Stimulated activated CD4-positive, alpha-beta T cell treated with anti-CD3 and anti-CD28 coated beads, TNF-alpha, amount 100 ng/mL, for 48 hours (primary cell): ENCODE measurements at regions not wholly inside any gene's neighbourhood (a gene's known extent, or its start where the extent isn't known, plus 50 kb on each side); places are given as distances from the start of the nearest gene placed in this dataset.

Experiments
- DNase-seq, 3 donors: peaks; one replicate each; pipeline ENCODE4 v3.0.0-alpha.2; 2020; ENCODE audit warnings: low read depth in 3 of 3

DNA sequence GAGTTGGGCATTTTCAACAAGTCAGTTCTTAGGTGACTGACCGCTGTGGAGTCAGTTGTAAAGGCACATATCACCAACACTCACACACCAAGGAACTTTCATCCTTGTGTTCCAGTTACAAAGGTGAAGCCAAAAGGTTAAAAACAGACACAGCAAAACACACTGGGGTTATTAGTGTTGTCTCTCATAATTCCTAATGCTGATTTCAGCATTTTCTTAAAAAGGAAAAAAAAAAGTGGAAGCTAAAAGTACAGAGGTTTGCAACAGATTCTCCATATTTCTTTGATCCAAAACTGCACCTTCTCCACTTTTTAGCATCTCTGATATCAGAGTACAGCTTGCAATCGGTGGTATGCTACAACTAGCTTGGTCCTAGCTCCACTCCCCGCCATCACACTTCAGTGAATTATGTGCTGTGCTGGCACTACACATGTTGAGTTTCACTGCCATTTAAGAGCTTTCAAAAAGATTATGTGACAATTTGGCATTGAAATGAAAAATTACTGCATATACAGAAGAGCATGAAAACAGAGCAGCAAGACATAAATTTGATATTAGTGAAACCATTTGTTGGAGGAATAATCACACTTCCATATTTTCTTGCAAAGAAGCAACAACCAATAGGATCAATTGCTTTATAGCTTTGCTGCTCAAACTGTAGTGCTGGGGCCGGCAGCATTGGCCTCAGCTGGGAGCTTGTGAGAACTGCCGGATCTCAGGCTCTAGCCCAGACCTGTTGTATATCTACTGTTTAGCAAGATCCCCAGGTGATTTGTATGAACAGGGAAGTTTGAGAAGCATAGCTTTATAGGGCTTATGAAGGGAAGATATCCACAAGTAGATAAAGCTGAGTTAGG lies 62.3 kb upstream of the DAPL1 start:
- no peak for DNase-seq

DNA sequence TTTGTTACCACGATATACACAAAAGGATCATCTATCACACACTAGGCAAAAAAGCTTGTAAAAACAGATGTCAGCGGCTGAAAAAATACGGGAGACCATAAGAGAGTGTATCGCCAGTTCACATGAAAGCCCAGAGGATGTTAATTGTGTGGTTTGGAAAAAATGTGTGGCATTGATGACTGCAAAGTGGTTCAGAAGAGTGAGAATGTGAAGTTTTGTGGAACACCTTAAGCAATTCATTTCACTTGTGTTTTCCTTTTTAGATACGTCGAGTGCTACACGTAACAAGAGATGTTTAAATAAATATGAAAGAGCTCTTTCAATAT lies 61.7 kb upstream of the DAPL1 start:
- DNase-seq: no peak

DNA sequence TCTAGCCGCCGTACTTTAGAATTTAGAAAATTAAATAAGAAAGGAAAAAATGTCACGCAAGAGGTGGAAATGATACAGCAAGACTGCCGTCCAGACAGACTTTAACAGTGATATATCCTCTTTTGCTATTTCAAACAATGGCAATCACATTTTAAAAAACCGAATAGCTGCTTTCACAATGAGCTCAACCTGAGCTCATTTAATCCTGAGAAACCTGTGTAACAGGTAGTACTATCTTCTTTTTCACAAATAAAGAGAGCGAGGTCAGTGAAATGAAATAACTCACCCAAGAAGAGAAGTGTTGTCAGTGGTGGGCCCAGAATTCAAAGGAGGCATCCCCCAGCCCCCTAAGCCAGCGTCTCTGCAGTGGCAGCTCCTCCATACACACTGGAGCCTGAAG lies 60.7 kb upstream of the DAPL1 start:
- no peak for DNase-seq

DNA sequence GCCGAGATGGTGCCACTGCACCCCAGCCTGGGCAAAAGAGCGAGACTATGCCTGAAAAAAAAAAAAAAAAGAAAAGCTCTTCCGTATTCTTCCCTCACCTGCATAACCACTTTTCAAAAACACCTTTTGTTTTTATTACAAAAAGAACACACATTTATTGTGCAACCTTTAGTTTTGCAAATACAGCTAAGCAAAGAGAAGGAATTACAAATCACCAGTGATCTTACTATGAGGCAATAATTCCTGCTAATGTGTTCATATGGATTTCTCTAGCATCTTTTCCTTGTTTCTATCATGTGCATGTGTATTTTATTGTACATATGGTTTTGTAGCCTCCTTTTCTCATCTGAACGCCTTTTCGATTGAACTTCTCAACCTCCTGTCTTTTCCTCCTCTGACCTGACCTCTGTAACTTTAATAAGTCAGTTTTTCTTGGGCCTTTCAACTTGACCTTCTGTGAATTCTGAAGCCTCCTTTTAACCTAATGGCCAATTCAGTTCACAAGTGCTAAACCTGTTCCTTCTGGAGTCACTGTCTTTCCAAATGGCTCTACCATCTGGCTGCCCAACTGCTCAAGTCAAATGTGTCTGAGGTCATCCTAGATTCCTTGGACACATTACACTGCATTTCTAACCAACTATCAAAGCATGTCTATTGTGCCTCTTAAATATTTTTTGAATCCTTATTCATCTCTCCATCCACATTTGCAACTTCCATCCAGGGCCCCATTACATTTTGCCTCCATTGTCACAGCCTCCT lies 59.1 kb upstream of the DAPL1 start:
- no peak for DNase-seq

DNA sequence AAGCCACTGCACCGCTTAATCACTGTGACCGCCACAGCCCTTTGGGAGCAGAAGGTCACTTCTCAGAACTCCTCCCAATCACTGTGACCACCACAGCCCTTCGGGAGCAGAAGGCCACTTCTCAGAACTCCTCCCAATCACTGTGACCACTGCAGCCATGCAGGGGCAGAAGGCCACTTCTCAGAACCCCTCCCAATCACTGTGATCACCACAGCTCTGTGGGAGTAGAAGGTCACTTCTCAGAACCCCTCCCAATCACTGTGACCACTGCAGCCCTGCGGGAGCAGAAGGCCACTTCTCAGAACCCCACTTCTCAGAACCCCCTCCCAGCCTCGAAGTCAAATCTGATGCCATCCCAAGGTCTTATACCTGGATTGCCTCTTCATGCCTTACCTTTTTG lies 56.8 kb upstream of the DAPL1 start:
- DNase-seq: no peak

DNA sequence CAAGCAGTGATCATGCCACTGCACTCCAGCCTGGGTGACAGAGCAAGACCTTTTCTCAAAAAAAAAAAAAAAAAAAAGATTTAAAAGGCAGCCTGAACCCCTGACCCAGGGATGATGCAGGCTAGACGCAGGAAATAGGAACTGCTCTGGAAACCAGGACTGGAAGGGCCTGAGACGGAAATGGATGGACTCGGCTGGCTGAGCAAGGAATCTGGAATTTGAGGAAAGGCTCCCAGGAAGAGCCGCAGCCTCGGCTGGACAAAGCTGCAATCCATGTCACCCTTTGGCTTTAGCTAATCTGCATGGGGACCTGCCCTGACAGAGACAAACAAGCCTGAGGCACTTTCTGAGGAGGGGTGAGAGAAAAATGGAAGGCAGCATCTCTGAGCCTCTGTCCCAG lies 55.0 kb upstream of the DAPL1 start:
- no peak for DNase-seq

DNA sequence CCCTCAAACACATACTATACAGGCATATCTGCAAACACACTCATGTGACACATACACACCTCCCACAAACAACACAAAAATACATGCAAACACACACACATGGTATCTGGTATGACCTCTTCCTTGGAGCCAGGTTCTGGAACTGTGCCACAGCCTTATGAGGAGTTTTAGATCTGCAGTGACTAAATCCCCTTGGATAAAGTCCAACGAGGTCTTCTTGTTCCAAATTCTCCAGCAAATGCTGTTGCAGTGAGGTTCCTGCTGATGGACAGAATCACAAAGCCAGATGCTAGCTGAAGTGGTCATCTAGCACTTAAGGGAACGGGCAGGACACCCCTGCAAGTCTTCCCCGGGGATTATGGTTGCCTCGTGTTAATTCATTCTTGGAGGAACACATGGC lies 54.5 kb upstream of the DAPL1 start:
- DNase-seq: no peak

DNA sequence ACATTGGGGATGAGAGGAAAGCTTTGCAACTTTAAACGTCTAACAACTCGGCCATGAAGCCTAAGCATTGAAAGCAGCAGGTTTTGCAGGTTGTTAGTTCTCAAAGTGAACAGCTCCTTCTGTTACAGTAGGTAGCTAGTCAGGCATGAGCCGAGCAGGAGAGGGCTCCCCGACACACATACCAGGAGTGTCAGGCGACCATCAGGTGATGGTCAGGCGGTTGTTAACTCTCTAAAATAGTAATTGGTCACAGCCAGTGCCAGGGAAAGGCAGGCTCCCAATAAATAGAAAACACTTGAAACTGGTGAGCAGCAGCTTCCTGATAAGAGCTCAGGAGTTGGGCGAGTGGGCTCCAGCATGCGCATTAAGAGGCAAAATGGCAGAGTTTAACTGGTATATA lies 53.5 kb upstream of the DAPL1 start:
- no peak for DNase-seq

DNA sequence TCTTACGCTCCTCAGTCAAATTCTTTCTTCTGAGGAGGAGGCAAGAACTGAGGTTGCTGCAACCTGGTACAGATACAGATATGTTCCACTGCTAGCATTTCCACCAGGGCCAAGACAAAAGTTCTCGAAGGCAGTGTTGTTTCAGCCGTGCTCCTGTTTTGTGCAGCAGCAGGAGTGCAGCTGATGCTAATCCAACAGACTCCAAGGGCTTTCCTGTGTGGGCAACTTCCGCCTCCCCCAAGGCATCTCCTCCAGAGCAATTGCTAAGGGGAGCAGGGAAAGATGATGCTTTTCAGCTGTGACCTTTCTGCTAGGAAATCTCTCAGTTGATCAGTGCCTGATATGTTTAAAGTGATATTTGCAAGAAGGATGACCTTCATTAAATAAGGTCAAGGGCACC lies 52.6 kb upstream of the DAPL1 start:
- no peak for DNase-seq

DNA sequence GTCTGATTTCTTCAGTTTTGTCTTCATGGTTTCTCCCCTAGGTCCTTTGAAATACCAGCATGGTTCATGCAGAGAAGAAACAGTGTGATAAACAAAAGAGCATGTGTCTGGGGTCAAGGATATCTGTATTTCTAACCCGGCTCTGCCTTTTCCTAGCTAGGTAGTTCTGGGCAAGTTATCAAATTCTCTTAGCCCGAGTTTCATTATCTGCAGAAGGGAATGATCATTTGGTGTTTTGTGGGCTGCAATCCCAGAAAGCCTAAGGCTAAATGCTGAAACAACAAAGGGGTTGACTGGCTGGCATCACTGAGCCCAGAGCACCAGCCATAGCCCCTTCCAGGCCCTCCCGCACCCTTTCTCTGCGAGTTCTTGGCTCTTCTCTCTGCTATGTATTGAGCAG lies 51.7 kb upstream of the DAPL1 start:
- DNase-seq: no peak

DNA sequence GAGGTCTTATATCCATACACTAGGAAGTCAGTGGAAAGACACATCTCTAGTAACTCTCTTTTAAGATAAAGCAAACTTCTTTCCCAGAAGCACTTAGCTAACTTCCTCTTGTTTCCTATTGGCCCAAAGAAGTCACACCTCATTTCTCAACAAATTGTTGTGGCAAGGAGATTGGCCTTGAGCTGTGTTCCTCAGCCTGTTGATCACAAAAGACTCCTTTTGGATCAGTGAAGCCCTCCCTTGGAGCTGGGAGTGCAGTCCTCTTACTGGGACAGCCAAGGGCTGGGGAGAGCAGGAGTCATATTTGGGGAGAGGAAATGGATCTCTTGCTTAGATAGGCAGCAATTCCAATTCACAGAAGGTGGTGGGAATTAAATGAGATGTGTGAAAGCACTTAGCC lies 51.2 kb upstream of the DAPL1 start:
- DNase-seq: no peak

DNA sequence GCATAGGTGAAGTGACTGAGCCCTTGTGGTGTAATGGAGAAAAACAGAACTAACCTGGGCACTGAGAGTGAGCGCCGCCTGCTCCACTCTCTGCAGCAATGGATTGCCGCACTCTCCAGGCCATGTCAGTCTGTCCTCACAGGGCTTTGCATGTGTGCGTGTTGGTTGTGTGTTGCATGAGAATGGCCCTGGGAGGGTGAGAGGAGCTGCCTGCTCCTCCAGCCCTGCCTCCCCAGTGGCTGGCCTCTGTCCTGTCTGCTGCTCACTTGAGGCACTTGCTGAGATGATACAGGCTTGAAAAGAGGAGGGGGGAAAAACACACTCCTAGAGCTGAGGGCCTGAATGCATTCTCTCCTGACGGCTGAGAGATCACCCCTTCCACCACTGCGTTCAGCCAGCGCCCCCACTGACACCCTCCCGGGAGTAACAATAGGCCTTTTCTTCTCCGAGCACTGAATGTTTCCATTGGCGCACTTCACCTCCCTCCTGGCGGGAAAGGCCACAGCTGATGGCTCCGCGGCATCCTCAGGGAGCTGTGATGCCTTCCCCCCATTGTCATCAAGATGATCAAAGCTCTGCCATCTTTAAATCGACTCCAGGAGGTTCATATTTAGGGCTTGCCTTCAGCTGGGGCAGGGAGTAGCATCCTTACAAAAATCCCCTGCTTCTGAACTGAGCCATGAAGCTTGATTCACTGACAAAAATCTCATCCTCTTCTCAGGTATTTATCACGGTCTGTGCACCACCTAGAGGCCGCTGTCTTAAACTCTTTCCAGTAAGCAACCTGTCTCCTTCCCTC lies 49.9 kb upstream of the DAPL1 start:
- DNase-seq: peak in 2 of 3 donors; percentile 8 to 9
